ENCODE measurements at regions not wholly inside any gene's neighbourhood (a gene's known extent, or its start where the extent isn't known, plus 50 kb on each side); places are given as distances from the start of the nearest gene placed in this dataset.

DNA sequence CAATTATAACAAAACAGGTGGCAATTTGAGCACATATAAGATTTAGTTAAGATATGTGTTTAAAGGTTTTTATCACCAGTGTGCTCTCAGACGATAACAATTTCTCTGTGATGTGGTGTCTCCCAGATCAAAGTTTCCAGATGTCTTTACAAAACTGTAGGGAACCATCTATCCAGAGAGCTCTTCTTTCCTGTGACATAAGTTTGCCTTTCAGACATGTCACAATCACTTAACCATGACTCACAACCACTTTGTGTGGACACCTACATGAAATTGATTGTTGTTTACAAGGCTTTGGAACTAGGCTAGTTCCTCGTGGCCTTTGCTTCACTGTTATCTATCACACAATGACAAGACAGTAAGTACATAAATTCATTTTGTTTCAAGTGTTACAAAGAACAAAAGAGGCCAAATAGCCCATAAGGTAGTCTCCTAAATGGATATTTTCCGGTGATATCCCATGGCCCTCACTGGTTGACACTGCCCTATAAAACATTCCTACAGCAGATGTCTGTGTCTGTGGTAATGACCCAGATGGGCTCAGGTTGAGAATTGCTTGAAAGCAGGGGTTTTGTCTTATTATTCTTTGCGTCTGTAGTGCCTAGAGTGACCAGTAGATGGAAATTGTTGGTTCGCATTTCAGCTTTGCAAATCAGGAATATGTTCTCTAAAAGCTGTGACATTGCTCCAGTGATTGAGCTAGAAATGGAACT, 297.8 kb upstream of the FAM241A start:
- TF ChIP-seq KLF10 (CRISPR knock-in tag; IDR thresholded peaks at IDR 0.05) (no peak), NFYB (IDR thresholded peaks at IDR 0.05; ENCODE audit: extremely low read depth, insufficient read length) (no peak), FOXJ3 (CRISPR knock-in tag; IDR thresholded peaks at IDR 0.05) (no peak)
